ENCODE measurements at regions not wholly inside any gene's neighbourhood (a gene's known extent, or its start where the extent isn't known, plus 50 kb on each side); places are given as distances from the start of the nearest gene placed in this dataset.
"Not testable (repeated sequence)": the region's sequence is repeated elsewhere in the genome, so short reads cannot be mapped to it uniquely, and the experiment has no call there.

DNA sequence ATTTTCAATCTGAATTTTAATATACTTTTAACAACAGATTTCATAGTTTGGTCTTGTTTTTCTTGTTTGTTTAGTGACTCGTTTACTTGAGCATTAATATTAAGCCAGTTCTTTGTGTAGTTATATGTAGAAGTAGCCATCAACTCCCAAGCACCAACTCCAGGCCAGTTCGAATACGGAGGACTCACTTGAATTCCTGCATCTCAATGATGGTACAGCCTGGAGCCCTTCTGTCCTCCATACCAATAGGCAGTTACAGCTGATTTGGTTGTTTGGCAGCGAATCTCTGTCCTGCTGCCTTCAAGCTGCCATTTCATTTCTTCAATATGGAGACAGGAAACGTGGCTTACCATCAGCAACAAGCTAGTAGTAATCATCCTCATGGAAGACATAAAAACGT, 118.5 kb upstream of the ZNF658 start:
- TF ChIP-seq, protein P1, sequence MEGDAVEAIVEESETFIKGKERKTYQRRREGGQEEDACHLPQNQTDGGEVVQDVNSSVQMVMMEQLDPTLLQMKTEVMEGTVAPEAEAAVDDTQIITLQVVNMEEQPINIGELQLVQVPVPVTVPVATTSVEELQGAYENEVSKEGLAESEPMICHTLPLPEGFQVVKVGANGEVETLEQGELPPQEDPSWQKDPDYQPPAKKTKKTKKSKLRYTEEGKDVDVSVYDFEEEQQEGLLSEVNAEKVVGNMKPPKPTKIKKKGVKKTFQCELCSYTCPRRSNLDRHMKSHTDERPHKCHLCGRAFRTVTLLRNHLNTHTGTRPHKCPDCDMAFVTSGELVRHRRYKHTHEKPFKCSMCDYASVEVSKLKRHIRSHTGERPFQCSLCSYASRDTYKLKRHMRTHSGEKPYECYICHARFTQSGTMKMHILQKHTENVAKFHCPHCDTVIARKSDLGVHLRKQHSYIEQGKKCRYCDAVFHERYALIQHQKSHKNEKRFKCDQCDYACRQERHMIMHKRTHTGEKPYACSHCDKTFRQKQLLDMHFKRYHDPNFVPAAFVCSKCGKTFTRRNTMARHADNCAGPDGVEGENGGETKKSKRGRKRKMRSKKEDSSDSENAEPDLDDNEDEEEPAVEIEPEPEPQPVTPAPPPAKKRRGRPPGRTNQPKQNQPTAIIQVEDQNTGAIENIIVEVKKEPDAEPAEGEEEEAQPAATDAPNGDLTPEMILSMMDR (IDR thresholded peaks at IDR 0.05), result not testable (repeated sequence)
- TF ChIP-seq POLR2A (IDR thresholded peaks at IDR 0.05), result not testable (repeated sequence)

Measured in adrenal gland (tissue), 5 donors.